Hepatocyte (in vitro differentiated cells): ENCODE measurements at regions not wholly inside any gene's neighbourhood (a gene's known extent, or its start where the extent isn't known, plus 50 kb on each side); places are given as distances from the start of the nearest gene placed in this dataset.

Experiments
- EZH2 ChIP-seq: fragments of 200-600 bp; sonication (generic); IDR thresholded peaks from 2 replicates; pipeline ENCODE4 v1.6.1; 2016; ENCODE audit warnings: antibody characterized with exemption, mild to moderate bottlenecking, borderline replicate concordance
- EZH2phosphoT487 ChIP-seq: fragments of 200-600 bp; sonication (generic); IDR thresholded peaks from one replicate; pipeline ENCODE4 v1.6.1; 2018; ENCODE audit warnings: antibody characterized with exemption, mild to moderate bottlenecking, low read depth, moderate library complexity; ENCODE audit not compliant: unreplicated experiment, severe bottlenecking
- TF ChIP-seq, protein P1 (sequence below): fragments of 200-600 bp; sonication (generic); IDR thresholded peaks from 2 replicates; pipeline ENCODE4 v1.5.1; 2016; ENCODE audit warnings: antibody characterized with exemption, mild to moderate bottlenecking; ENCODE audit not compliant: poor library complexity

DNA sequence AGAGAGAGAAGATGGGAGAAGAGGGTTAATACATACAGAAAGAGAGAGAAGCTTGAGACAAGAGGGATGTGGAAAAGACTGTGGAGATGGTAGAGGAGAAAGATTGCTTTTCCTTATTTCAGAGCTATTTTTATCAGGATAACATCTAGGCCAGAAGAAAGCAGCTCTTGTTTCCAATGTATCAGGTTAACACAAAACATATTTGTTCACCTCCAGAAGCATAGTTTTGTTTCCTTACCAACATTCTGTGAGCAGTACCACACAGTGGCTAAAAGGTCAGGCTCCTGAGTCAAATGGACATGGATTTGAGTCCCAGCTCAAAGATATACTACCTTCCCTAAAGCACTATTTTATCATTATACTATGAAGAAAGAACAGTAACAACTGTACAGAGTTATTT is 185.5 kb downstream of the DUSP10 start:
- TF ChIP-seq, protein P1, sequence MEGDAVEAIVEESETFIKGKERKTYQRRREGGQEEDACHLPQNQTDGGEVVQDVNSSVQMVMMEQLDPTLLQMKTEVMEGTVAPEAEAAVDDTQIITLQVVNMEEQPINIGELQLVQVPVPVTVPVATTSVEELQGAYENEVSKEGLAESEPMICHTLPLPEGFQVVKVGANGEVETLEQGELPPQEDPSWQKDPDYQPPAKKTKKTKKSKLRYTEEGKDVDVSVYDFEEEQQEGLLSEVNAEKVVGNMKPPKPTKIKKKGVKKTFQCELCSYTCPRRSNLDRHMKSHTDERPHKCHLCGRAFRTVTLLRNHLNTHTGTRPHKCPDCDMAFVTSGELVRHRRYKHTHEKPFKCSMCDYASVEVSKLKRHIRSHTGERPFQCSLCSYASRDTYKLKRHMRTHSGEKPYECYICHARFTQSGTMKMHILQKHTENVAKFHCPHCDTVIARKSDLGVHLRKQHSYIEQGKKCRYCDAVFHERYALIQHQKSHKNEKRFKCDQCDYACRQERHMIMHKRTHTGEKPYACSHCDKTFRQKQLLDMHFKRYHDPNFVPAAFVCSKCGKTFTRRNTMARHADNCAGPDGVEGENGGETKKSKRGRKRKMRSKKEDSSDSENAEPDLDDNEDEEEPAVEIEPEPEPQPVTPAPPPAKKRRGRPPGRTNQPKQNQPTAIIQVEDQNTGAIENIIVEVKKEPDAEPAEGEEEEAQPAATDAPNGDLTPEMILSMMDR = no peak
- TF ChIP-seq EZH2 = no peak
- no peak for TF ChIP-seq EZH2phosphoT487
